Liver (tissue), 7 donors: ENCODE measurements at regions not wholly inside any gene's neighbourhood (a gene's known extent, or its start where the extent isn't known, plus 50 kb on each side); places are given as distances from the start of the nearest gene placed in this dataset.
A peak's percentile ranks its signal among the peaks of the same experiment; 100 is the strongest.
"Not testable (repeated sequence)": the region's sequence is repeated elsewhere in the genome, so short reads cannot be mapped to it uniquely, and the experiment has no call there.

Experiments used
- DNase-seq: peaks from one replicate; pipeline ENCODE4 v3.0.0-alpha.2; 2017; ENCODE audit warnings: low spot score
- H3K27ac ChIP-seq, 2 donors: one replicate each; pipeline ENCODE4 v1.7.0; 2013; ENCODE audit warnings: inconsistent platforms in 2 of 2, low read length in 2 of 2, control low read depth in 1 of 2, low read depth in 1 of 2, mild to moderate bottlenecking in 1 of 2
- H3K27me3 ChIP-seq, 4 donors: one replicate each; pipeline versions ENCODE4 v1.6.1 to v1.7.0; 2013; ENCODE audit warnings: low read length in 3 of 4, inconsistent platforms in 1 of 4, mild to moderate bottlenecking in 1 of 4, moderate library complexity in 1 of 4; ENCODE audit not compliant: control insufficient read depth in 4 of 4, insufficient read depth in 4 of 4
- H3K36me3 ChIP-seq, 4 donors: one replicate each; pipeline versions ENCODE4 v1.6.1 to v1.7.0; 2013; ENCODE audit warnings: low read length in 3 of 4, mild to moderate bottlenecking in 3 of 4, low read depth in 1 of 4, moderate library complexity in 1 of 4; ENCODE audit not compliant: control insufficient read depth in 4 of 4, insufficient read depth in 3 of 4
- H3K4me1 ChIP-seq, 4 donors: one replicate each; pipeline versions ENCODE4 v1.6.1 to v1.7.0; 2013; ENCODE audit warnings: low read length in 3 of 4, mild to moderate bottlenecking in 3 of 4, moderate library complexity in 1 of 4; ENCODE audit not compliant: control insufficient read depth in 4 of 4, insufficient read depth in 4 of 4
- H3K4me3 ChIP-seq, 3 donors: one replicate each; pipeline versions ENCODE4 v1.6.1 to v1.7.0; 2013; ENCODE audit warnings: low read length in 3 of 3, control low read depth in 1 of 3, low read depth in 1 of 3, mild to moderate bottlenecking in 1 of 3
- H3K9ac ChIP-seq, 2 donors: one replicate each; pipeline ENCODE4 v1.7.0; 2013; ENCODE audit warnings: low read length in 2 of 2, mild to moderate bottlenecking in 2 of 2, moderate library complexity in 2 of 2, control low read depth in 1 of 2, low read depth in 1 of 2
- H3K9me3 ChIP-seq, 4 donors: one replicate each; pipeline versions ENCODE4 v1.6.1 to v1.7.0; 2013; ENCODE audit warnings: low read length in 3 of 4; ENCODE audit not compliant: control insufficient read depth in 4 of 4
- HNF4A ChIP-seq, 2 donors: conservative IDR thresholded peaks; 2 replicates each; pipeline ENCODE4 v1.6.1; 2016; ENCODE audit warnings: antibody characterized with exemption in 2 of 2, mild to moderate bottlenecking in 2 of 2
- YY1 ChIP-seq: IDR thresholded peaks from 2 replicates; pipeline ENCODE4 v1.6.1; 2016; ENCODE audit warnings: antibody characterized with exemption, mild to moderate bottlenecking
- WGBS: extraction: QIAGEN DNeasy Blood & Tissue Kit; methylation state at CpG from one replicate; pipeline ENCODE4 v1.1.7; 2013; 5-methylcytosine and 5-hydroxymethylcytosine counted together
- donor health status: healthy.
- donor health status: healthy.
- donor health status: healthy.
- donor health status: healthy.

GRCh38 chr4:119437515-119437914, 115.6 kb upstream of the FABP2 start:
- TF ChIP-seq YY1: peak; percentile 46
- TF ChIP-seq HNF4A (conservative IDR thresholded peaks at IDR 0.05): peak in 1 of 2 donors; percentile 11
- H3K36me3 ChIP-seq, H3K27me3 ChIP-seq, DNase-seq, H3K9me3 ChIP-seq, H3K27ac ChIP-seq, H3K9ac ChIP-seq, H3K4me1 ChIP-seq, H3K4me3 ChIP-seq: not testable (repeated sequence)
- 38% methylated on average over 1 of the region's 1 CpG for WGBS

- H3K9ac ChIP-seq, DNase-seq, H3K27ac ChIP-seq, H3K36me3 ChIP-seq, H3K9me3 ChIP-seq, H3K27me3 ChIP-seq, H3K4me1 ChIP-seq, H3K4me3 ChIP-seq: not testable (repeated sequence)
- WGBS: 88% methylated on average over 10 of the region's 10 CpGs
Observed at GRCh38 chr4:119408561-119409224, 86.8 kb upstream of the FABP2 start.

GRCh38 chr4:119406721-119407460, 85.0 kb upstream of the FABP2 start:
- H3K9ac ChIP-seq, H3K4me1 ChIP-seq, DNase-seq, H3K9me3 ChIP-seq, H3K27ac ChIP-seq, H3K27me3 ChIP-seq, H3K36me3 ChIP-seq, H3K4me3 ChIP-seq: not testable (repeated sequence)
- WGBS: 97% methylated on average over 28 of the region's 28 CpGs

GRCh38 chr4:119406041-119406440, 84.1 kb upstream of the FABP2 start:
- H3K9me3 ChIP-seq, H3K4me3 ChIP-seq, H3K9ac ChIP-seq, H3K27me3 ChIP-seq, H3K36me3 ChIP-seq, H3K4me1 ChIP-seq, H3K27ac ChIP-seq, DNase-seq: not testable (repeated sequence)
- 93% methylated on average over 12 of the region's 18 CpGs for WGBS

- not testable (repeated sequence) for H3K27me3 ChIP-seq, H3K27ac ChIP-seq, DNase-seq, H3K4me1 ChIP-seq, H3K9ac ChIP-seq, H3K36me3 ChIP-seq, H3K4me3 ChIP-seq, H3K9me3 ChIP-seq
- WGBS: 83% methylated on average over 9 of the region's 9 CpGs
Observed at GRCh38 chr4:119402322-119403308, 80.7 kb upstream of the FABP2 start.

GRCh38 chr4:119395701-119396100, 73.8 kb upstream of the FABP2 start:
- H3K4me1 ChIP-seq, H3K36me3 ChIP-seq, H3K9me3 ChIP-seq, DNase-seq, H3K27me3 ChIP-seq, H3K9ac ChIP-seq, H3K4me3 ChIP-seq, H3K27ac ChIP-seq: not testable (repeated sequence)
- 94% methylated on average over 3 of the region's 3 CpGs for WGBS
